Ectodermal cell (in vitro differentiated cells): ENCODE measurements at regions not wholly inside any gene's neighbourhood (a gene's known extent, or its start where the extent isn't known, plus 50 kb on each side); places are given as distances from the start of the nearest gene placed in this dataset.
A peak's percentile ranks its signal among the peaks of the same experiment; 100 is the strongest.

ENCODE experiments used
- H3K27ac ChIP-seq: 2 replicates; pipeline ENCODE4 v1.7.0; 2013; ENCODE audit warnings: mild to moderate bottlenecking, low read depth, low read length; ENCODE audit not compliant: insufficient read depth, poor library complexity, severe bottlenecking
- H3K27me3 ChIP-seq: 2 replicates; pipeline ENCODE4 v1.7.0; 2013; ENCODE audit warnings: mild to moderate bottlenecking, low read length; ENCODE audit not compliant: insufficient read depth, control insufficient read depth, poor library complexity, severe bottlenecking
- H3K36me3 ChIP-seq: one replicate; pipeline ENCODE4 v1.7.0; 2013; ENCODE audit warnings: low read length; ENCODE audit not compliant: control insufficient read depth, insufficient read depth
- H3K4me1 ChIP-seq: one replicate; pipeline ENCODE4 v1.7.0; 2013; ENCODE audit warnings: low read length; ENCODE audit not compliant: control insufficient read depth, insufficient read depth
- H3K4me3 ChIP-seq: 2 replicates; pipeline ENCODE4 v1.7.0; 2013; ENCODE audit warnings: low read depth, low read length, control low read depth; ENCODE audit not compliant: insufficient read depth
- H3K9me3 ChIP-seq: 2 replicates; pipeline ENCODE4 v1.7.0; 2013; ENCODE audit warnings: mild to moderate bottlenecking, low read length, moderate library complexity; ENCODE audit not compliant: control insufficient read depth
- WGBS, 2 experiments: methylation state at CpG; one replicate each; pipeline ENCODE4 v1.1.7; 2013; ENCODE audit warnings: missing lambda C conversion rate in 2 of 2; 5-methylcytosine and 5-hydroxymethylcytosine counted together

- no peak overlapping the region for H3K4me3 ChIP-seq
- no peaks in the 10 kb centered on the region for H3K36me3 ChIP-seq
- no peak overlapping the region for H3K27ac ChIP-seq
- WGBS, 2 experiments: 94 to 95% methylated on average over 6 of the region's 6 CpGs
- H3K4me1 ChIP-seq: peaks cover 5% of the 10 kb centered on the region
- H3K27me3 ChIP-seq: no peaks in the 10 kb centered on the region
- H3K9me3 ChIP-seq: no peaks in the 10 kb centered on the region
Observed at GRCh38 chr3:3712971-3713370, 86.3 kb upstream of the LRRN1 start.

GRCh38 chr3:3708769-3709115 lies 90.5 kb upstream of the LRRN1 start:
- H3K27ac ChIP-seq: no peak overlapping the region
- H3K9me3 ChIP-seq: no peaks in the 10 kb centered on the region
- no peaks in the 10 kb centered on the region for H3K36me3 ChIP-seq
- peaks cover 34% of the 10 kb centered on the region for H3K4me1 ChIP-seq
- no peak overlapping the region for H3K4me3 ChIP-seq
- H3K27me3 ChIP-seq: no peaks in the 10 kb centered on the region

GRCh38 chr3:3707858-3708768 lies 91.1 kb upstream of the LRRN1 start:
- Histone ChIP-seq H3K36me3 (no peaks in the 10 kb centered on the region), H3K4me3 (no peak overlapping the region), H3K27ac (no peak overlapping the region), H3K9me3 (no peaks in the 10 kb centered on the region), H3K4me1 (peaks cover 34% of the 10 kb centered on the region), H3K27me3 (no peaks in the 10 kb centered on the region)
- WGBS, 2 experiments: 61 to 65% methylated on average over 4 to 6 of the region's 6 CpGs

GRCh38 chr3:3705090-3705775 lies 94.0 kb upstream of the LRRN1 start:
- Histone ChIP-seq H3K27me3 (no peaks in the 10 kb centered on the region), H3K9me3 (no peaks in the 10 kb centered on the region), H3K36me3 (no peaks in the 10 kb centered on the region), H3K27ac (peak overlapping the region; percentile 56), H3K4me3 (no peak overlapping the region), H3K4me1 (peaks cover 36% of the 10 kb centered on the region)
- WGBS, 2 experiments: 27 to 32% methylated on average over 6 of the region's 6 CpGs

GRCh38 chr3:3701949-3702348 lies 97.3 kb upstream of the LRRN1 start:
- 92 to 94% methylated on average over 5 of the region's 5 CpGs for WGBS, 2 experiments
- Histone ChIP-seq H3K27ac (no peak overlapping the region), H3K36me3 (no peaks in the 10 kb centered on the region), H3K9me3 (no peaks in the 10 kb centered on the region), H3K4me3 (no peak overlapping the region), H3K4me1 (peaks cover 21% of the 10 kb centered on the region), H3K27me3 (no peaks in the 10 kb centered on the region)

GRCh38 chr3:3699816-3700633 lies 99.2 kb upstream of the LRRN1 start:
- peaks cover 7% of the 10 kb centered on the region for H3K4me1 ChIP-seq
- no peak overlapping the region for H3K27ac ChIP-seq
- WGBS, 2 experiments: 89 to 92% methylated on average over 7 of the region's 7 CpGs
- no peak overlapping the region for H3K4me3 ChIP-seq
- H3K27me3 ChIP-seq: no peaks in the 10 kb centered on the region
- H3K36me3 ChIP-seq: no peaks in the 10 kb centered on the region
- no peaks in the 10 kb centered on the region for H3K9me3 ChIP-seq

- no peaks in the 10 kb centered on the region for H3K36me3 ChIP-seq
- H3K4me1 ChIP-seq: peaks cover 3% of the 10 kb centered on the region
- H3K4me3 ChIP-seq: no peak overlapping the region
- H3K27me3 ChIP-seq: no peaks in the 10 kb centered on the region
- no peak overlapping the region for H3K27ac ChIP-seq
- WGBS, 2 experiments: 92 to 94% methylated on average over 5 of the region's 5 CpGs
- no peaks in the 10 kb centered on the region for H3K9me3 ChIP-seq
Observed at GRCh38 chr3:3699407-3699806, 99.8 kb upstream of the LRRN1 start.

GRCh38 chr3:3696345-3696744 lies 102.9 kb upstream of the LRRN1 start:
- H3K36me3 ChIP-seq: no peaks in the 10 kb centered on the region
- WGBS, 2 experiments: 95 to 96% methylated on average over 3 to 5 of the region's 5 CpGs
- H3K27ac ChIP-seq: no peak overlapping the region
- no peaks in the 10 kb centered on the region for H3K27me3 ChIP-seq
- no peak overlapping the region for H3K4me3 ChIP-seq
- H3K9me3 ChIP-seq: no peaks in the 10 kb centered on the region
- peaks cover under 1% of the 10 kb centered on the region for H3K4me1 ChIP-seq

GRCh38 chr3:3693593-3693992 lies 105.6 kb upstream of the LRRN1 start:
- H3K9me3 ChIP-seq: no peaks in the 10 kb centered on the region
- no peak overlapping the region for H3K4me3 ChIP-seq
- H3K27me3 ChIP-seq: no peaks in the 10 kb centered on the region
- no peak overlapping the region for H3K27ac ChIP-seq
- H3K4me1 ChIP-seq: no peaks in the 10 kb centered on the region
- 94 to 97% methylated on average over 1 of the region's 1 CpG for WGBS, 2 experiments
- H3K36me3 ChIP-seq: no peaks in the 10 kb centered on the region
